HL-60 (cell line): ENCODE measurements at regions not wholly inside any gene's neighbourhood (a gene's known extent, or its start where the extent isn't known, plus 50 kb on each side); places are given as distances from the start of the nearest gene placed in this dataset.

Experiments used
- CTCF ChIP-seq: IDR thresholded peaks from one replicate; pipeline ENCODE4 v1.5.1; 2011; ENCODE audit warnings: low read length, control low read depth, inconsistent platforms; ENCODE audit not compliant: insufficient read depth
- GABPA ChIP-seq: IDR thresholded peaks from 2 replicates; pipeline ENCODE4 v1.6.1; 2012; ENCODE audit warnings: low read depth

- TF ChIP-seq CTCF (no peak), GABPA (no peak)
Observed at GRCh38 chr4:32477518-32477917, 1757.3 kb downstream of the PCDH7 start.
